ENCODE measurements at regions not wholly inside any gene's neighbourhood (a gene's known extent, or its start where the extent isn't known, plus 50 kb on each side); places are given as distances from the start of the nearest gene placed in this dataset.
A peak's percentile ranks its signal among the peaks of the same experiment; 100 is the strongest.

DNA sequence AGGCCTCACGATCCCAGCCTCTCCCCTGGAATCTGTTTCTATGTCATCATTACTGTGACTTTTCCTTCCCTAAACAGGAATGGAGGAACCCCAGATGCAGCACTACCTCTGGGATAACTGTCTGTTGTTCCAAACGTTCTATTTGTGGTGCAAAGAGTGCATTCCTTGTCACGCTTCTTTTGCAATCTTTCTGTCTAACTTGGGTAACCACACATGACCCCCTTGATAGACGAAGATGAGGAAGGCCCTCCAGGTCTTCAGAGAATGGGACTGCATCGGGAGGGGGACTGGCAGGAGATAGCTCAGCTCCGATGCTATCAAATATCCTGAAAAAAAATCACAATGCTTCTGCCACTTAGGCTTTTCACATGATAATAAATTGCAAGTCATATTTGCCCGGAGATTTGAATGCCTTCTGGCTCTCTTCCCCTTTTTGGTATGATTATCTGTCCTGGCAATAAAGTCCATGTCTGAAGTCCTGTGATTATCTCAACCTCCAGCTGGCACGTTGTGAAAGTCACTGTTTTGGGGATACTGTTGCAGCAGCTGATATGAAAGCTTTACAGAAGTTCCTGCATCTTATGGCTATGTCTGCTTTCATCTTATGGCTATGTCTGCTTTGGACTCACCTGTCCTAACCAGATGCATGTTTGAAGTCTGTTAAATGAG, 148.7 kb upstream of the LMO4 start (continued):
- TF ChIP-seq BRF1 (IDR thresholded peaks at IDR 0.05; ENCODE audit: borderline replicate concordance, extremely low read depth, insufficient read length) (no peak), ZNF347 (CRISPR knock-in tag; IDR thresholded peaks at IDR 0.05; ENCODE audit: low read depth) (no peak), TBL1XR1 (IDR thresholded peaks at IDR 0.05; ENCODE audit: low read length in 2 of 2) (peak in 1 of 2 experiments; percentile 68; a peak in 1 of 4 replicates), HMG20A (CRISPR knock-in tag; conservative IDR thresholded peaks at IDR 0.05) (peak; percentile 86), CXXC5 (CRISPR knock-in tag; IDR thresholded peaks at IDR 0.05) (peak; percentile 66), NFRKB (IDR thresholded peaks at IDR 0.05; ENCODE audit: low read depth) (no peak), POLR2B (IDR thresholded peaks at IDR 0.05; ENCODE audit: low read depth, partially characterized antibody) (no peak), ZNF24 (IDR thresholded peaks at IDR 0.05) (no peak), CHD4 (IDR thresholded peaks at IDR 0.05; ENCODE audit: insufficient read depth, insufficient replicate concordance, low read depth, low read length, poor library complexity, severe bottlenecking) (no peak), JUN (IDR thresholded peaks at IDR 0.05; ENCODE audit: borderline replicate concordance, low read depth, low read length) (no peak), JUN (CRISPR knock-in tag; IDR thresholded peaks at IDR 0.05; ENCODE audit: borderline replicate concordance) (no peak), BCOR (IDR thresholded peaks at IDR 0.05) (peak; percentile 82)
- TF ChIP-seq, protein P1, sequence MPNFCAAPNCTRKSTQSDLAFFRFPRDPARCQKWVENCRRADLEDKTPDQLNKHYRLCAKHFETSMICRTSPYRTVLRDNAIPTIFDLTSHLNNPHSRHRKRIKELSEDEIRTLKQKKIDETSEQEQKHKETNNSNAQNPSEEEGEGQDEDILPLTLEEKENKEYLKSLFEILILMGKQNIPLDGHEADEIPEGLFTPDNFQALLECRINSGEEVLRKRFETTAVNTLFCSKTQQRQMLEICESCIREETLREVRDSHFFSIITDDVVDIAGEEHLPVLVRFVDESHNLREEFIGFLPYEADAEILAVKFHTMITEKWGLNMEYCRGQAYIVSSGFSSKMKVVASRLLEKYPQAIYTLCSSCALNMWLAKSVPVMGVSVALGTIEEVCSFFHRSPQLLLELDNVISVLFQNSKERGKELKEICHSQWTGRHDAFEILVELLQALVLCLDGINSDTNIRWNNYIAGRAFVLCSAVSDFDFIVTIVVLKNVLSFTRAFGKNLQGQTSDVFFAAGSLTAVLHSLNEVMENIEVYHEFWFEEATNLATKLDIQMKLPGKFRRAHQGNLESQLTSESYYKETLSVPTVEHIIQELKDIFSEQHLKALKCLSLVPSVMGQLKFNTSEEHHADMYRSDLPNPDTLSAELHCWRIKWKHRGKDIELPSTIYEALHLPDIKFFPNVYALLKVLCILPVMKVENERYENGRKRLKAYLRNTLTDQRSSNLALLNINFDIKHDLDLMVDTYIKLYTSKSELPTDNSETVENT (CRISPR knock-in tag; IDR thresholded peaks at IDR 0.05), result no peak
- TF ChIP-seq, protein P2, sequence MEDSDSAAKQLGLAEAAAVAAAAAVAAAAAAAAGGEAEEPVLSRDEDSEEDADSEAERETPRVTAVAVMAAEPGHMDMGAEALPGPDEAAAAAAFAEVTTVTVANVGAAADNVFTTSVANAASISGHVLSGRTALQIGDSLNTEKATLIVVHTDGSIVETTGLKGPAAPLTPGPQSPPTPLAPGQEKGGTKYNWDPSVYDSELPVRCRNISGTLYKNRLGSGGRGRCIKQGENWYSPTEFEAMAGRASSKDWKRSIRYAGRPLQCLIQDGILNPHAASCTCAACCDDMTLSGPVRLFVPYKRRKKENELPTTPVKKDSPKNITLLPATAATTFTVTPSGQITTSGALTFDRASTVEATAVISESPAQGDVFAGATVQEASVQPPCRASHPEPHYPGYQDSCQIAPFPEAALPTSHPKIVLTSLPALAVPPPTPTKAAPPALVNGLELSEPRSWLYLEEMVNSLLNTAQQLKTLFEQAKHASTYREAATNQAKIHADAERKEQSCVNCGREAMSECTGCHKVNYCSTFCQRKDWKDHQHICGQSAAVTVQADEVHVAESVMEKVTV (CRISPR knock-in tag; IDR thresholded peaks at IDR 0.05), result peak; percentile 27; the same call in 1 of the 2 replicates
- TF ChIP-seq, protein P3, sequence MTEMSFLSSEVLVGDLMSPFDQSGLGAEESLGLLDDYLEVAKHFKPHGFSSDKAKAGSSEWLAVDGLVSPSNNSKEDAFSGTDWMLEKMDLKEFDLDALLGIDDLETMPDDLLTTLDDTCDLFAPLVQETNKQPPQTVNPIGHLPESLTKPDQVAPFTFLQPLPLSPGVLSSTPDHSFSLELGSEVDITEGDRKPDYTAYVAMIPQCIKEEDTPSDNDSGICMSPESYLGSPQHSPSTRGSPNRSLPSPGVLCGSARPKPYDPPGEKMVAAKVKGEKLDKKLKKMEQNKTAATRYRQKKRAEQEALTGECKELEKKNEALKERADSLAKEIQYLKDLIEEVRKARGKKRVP (CRISPR knock-in tag; IDR thresholded peaks at IDR 0.05), result peak; percentile 61; the same call in 1 of the 2 replicates
- TF ChIP-seq, protein P4, sequence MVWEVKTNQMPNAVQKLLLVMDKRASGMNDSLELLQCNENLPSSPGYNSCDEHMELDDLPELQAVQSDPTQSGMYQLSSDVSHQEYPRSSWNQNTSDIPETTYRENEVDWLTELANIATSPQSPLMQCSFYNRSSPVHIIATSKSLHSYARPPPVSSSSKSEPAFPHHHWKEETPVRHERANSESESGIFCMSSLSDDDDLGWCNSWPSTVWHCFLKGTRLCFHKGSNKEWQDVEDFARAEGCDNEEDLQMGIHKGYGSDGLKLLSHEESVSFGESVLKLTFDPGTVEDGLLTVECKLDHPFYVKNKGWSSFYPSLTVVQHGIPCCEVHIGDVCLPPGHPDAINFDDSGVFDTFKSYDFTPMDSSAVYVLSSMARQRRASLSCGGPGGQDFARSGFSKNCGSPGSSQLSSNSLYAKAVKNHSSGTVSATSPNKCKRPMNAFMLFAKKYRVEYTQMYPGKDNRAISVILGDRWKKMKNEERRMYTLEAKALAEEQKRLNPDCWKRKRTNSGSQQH (CRISPR knock-in tag; IDR thresholded peaks at IDR 0.05), result no peak
